HFFc6 (cell line): ENCODE measurements at regions not wholly inside any gene's neighbourhood (a gene's known extent, or its start where the extent isn't known, plus 50 kb on each side); places are given as distances from the start of the nearest gene placed in this dataset.

ENCODE experiments used
- DNase-seq: peaks from one replicate; pipeline ENCODE4 v3.0.0-alpha.2; 2018
- H3K27ac Mint-ChIP-seq: 2 replicates; pipeline ENCODE4 v1.8.0; 2020; ENCODE audit warnings: mild to moderate bottlenecking, mixed read lengths
- H3K27me3 Mint-ChIP-seq: 2 replicates; pipeline ENCODE4 v1.8.0; 2021; ENCODE audit warnings: mild to moderate bottlenecking, moderate library complexity, mixed read lengths; ENCODE audit not compliant: insufficient read depth
- H3K36me3 Mint-ChIP-seq: 2 replicates; pipeline ENCODE4 v1.8.0; 2021; ENCODE audit warnings: low read depth, mixed read lengths
- H3K4me1 Mint-ChIP-seq: 2 replicates; pipeline ENCODE4 v1.8.0; 2020; ENCODE audit warnings: low read depth, mixed read lengths
- H3K4me3 Mint-ChIP-seq: 2 replicates; pipeline ENCODE4 v1.8.0; 2020; ENCODE audit warnings: mild to moderate bottlenecking, moderate library complexity, mixed read lengths
- H3K9me3 Mint-ChIP-seq: 2 replicates; pipeline ENCODE4 v1.8.0; 2020; ENCODE audit warnings: mild to moderate bottlenecking, mixed read lengths
- CTCF ChIP-seq: fragments of 200-600 bp; sonication (generic); IDR thresholded peaks from 2 replicates; pipeline ENCODE4 v1.5.0; 2021; ENCODE audit warnings: antibody characterized with exemption, mild to moderate bottlenecking

- Mint-ChIP-seq H3K27me3 (peaks cover 10% of the 10 kb centered on the region), H3K4me3 (no peak overlapping the region), H3K27ac (no peak overlapping the region), H3K36me3 (no peaks in the 10 kb centered on the region), H3K9me3 (no peaks in the 10 kb centered on the region), H3K4me1 (no peaks in the 10 kb centered on the region)
- no peak for DNase-seq
- TF ChIP-seq CTCF, result no peak
Measured at GRCh38 chr2:204250692-204251091, 294.6 kb upstream of the PARD3B start.

GRCh38 chr2:204251158-204251997 lies 293.9 kb upstream of the PARD3B start:
- H3K9me3 Mint-ChIP-seq, result no peaks in the 10 kb centered on the region
- no peaks in the 10 kb centered on the region for H3K36me3 Mint-ChIP-seq
- H3K27me3 Mint-ChIP-seq, result peaks cover 8% of the 10 kb centered on the region
- no peak for DNase-seq
- H3K27ac Mint-ChIP-seq, result no peak overlapping the region
- TF ChIP-seq CTCF, result no peak
- H3K4me3 Mint-ChIP-seq, result no peak overlapping the region
- no peaks in the 10 kb centered on the region for H3K4me1 Mint-ChIP-seq

- peaks cover 3% of the 10 kb centered on the region for H3K4me1 Mint-ChIP-seq
Measured at GRCh38 chr2:204251998-204252376, 293.3 kb upstream of the PARD3B start.

GRCh38 chr2:204255071-204255470 lies 290.2 kb upstream of the PARD3B start:
- H3K36me3 Mint-ChIP-seq, result no peaks in the 10 kb centered on the region
- H3K27ac Mint-ChIP-seq, result no peak overlapping the region
- TF ChIP-seq CTCF, result no peak
- H3K9me3 Mint-ChIP-seq, result no peaks in the 10 kb centered on the region
- no peak overlapping the region for H3K4me3 Mint-ChIP-seq
- no peak for DNase-seq
- H3K4me1 Mint-ChIP-seq, result peaks cover 16% of the 10 kb centered on the region
- H3K27me3 Mint-ChIP-seq, result peaks cover 5% of the 10 kb centered on the region

More at GRCh38 chr2:204251998-204252376, 293.3 kb upstream of the PARD3B start:
- no peak for TF ChIP-seq CTCF
- no peaks in the 10 kb centered on the region for H3K9me3 Mint-ChIP-seq
- no peak overlapping the region for H3K4me3 Mint-ChIP-seq
- DNase-seq, result no peak
- H3K36me3 Mint-ChIP-seq, result no peaks in the 10 kb centered on the region
- H3K27me3 Mint-ChIP-seq, result peaks cover 8% of the 10 kb centered on the region
- no peak overlapping the region for H3K27ac Mint-ChIP-seq

- H3K27me3 Mint-ChIP-seq, result peaks cover 5% of the 10 kb centered on the region
- no peaks in the 10 kb centered on the region for H3K36me3 Mint-ChIP-seq
- H3K9me3 Mint-ChIP-seq, result no peaks in the 10 kb centered on the region
- DNase-seq, result no peak
- H3K27ac Mint-ChIP-seq, result no peak overlapping the region
- peaks cover 20% of the 10 kb centered on the region for H3K4me1 Mint-ChIP-seq
- no peak for TF ChIP-seq CTCF
- H3K4me3 Mint-ChIP-seq, result no peak overlapping the region
Measured at GRCh38 chr2:204255526-204255925, 289.7 kb upstream of the PARD3B start.
